ENCODE measurements at regions not wholly inside any gene's neighbourhood (a gene's known extent, or its start where the extent isn't known, plus 50 kb on each side); places are given as distances from the start of the nearest gene placed in this dataset.
"Not testable (repeated sequence)": the region's sequence is repeated elsewhere in the genome, so short reads cannot be mapped to it uniquely, and the experiment has no call there.

DNA sequence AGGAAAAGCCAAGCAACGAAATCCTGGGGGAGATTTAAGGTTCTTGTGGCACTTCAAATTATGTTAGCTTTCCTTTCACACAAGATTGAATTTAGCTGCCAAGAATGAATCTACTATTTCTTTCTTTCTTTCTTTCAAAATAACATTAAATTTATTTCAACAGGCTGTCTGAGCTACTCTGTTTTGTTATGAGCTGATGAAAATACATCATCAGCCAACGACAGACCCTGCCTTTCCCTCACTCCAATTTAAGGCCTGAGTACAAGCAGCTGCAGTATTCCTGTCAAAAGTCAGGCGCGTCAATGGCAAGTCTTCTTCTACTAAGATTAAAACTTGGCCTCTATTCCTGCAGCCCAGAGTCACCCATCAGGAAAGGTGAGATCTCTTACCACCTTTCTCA is 347.7 kb upstream of the FLRT2 start:
- no peak for TF ChIP-seq POLR2AphosphoS5 (IDR thresholded peaks at IDR 0.05; ENCODE audit: low read depth, low read length)
- TF ChIP-seq POLR2A (IDR thresholded peaks at IDR 0.05; ENCODE audit: low read depth, low read length), result no peak
- TF ChIP-seq TAF1 (IDR thresholded peaks at IDR 0.05; ENCODE audit: borderline replicate concordance, low read depth, low read length), result no peak
- FAIRE-seq (no peak), DNase-seq (ENCODE audit: insufficient read length) (no peak)

- TF ChIP-seq POLR2AphosphoS5 (IDR thresholded peaks at IDR 0.05; ENCODE audit: low read depth, low read length) (no peak), POLR2A (IDR thresholded peaks at IDR 0.05; ENCODE audit: low read depth, low read length) (no peak), TAF1 (IDR thresholded peaks at IDR 0.05; ENCODE audit: borderline replicate concordance, low read depth, low read length) (no peak)
- DNase-seq (ENCODE audit: insufficient read length) (no peak), FAIRE-seq (no peak)
Observed at GRCh38 chr14:85186082-85186481, 343.9 kb upstream of the FLRT2 start.

- FAIRE-seq (no peak), DNase-seq (ENCODE audit: insufficient read length) (no peak)
- TF ChIP-seq POLR2AphosphoS5 (IDR thresholded peaks at IDR 0.05; ENCODE audit: low read depth, low read length) (no peak), TAF1 (IDR thresholded peaks at IDR 0.05; ENCODE audit: borderline replicate concordance, low read depth, low read length) (no peak), POLR2A (IDR thresholded peaks at IDR 0.05; ENCODE audit: low read depth, low read length) (no peak)
Observed at GRCh38 chr14:85187521-85187920, 342.4 kb upstream of the FLRT2 start.

GRCh38 chr14:85188836-85189235 is 341.1 kb upstream of the FLRT2 start:
- no peak for FAIRE-seq
- TF ChIP-seq TAF1 (IDR thresholded peaks at IDR 0.05; ENCODE audit: borderline replicate concordance, low read depth, low read length) (no peak), POLR2AphosphoS5 (IDR thresholded peaks at IDR 0.05; ENCODE audit: low read depth, low read length) (no peak), POLR2A (IDR thresholded peaks at IDR 0.05; ENCODE audit: low read depth, low read length) (no peak)
- DNase-seq (ENCODE audit: insufficient read length), result no peak

DNA sequence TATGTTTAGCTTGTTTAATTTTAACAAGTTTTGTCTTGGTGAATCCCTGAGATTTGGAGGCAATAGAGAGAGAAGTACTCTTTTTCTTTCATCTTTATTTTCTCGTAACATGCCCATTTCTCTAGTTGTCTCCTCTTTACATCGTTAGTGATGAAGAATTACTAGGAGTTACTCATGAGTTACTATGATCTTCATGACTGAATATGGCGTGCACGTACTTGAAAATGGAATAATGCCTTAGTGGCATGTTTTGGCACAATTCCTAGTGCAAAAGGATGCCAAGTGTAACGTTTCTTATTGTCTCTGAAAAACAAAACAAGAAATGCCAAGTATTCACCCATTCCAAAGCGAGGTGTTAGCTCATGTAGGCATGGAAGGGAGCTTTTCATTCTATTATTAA is 340.7 kb upstream of the FLRT2 start:
- not testable (repeated sequence) for FAIRE-seq; DNase-seq (ENCODE audit: insufficient read length)

GRCh38 chr14:85190251-85190650 is 339.7 kb upstream of the FLRT2 start:
- TF ChIP-seq TAF1 (IDR thresholded peaks at IDR 0.05; ENCODE audit: borderline replicate concordance, low read depth, low read length) (no peak), POLR2A (IDR thresholded peaks at IDR 0.05; ENCODE audit: low read depth, low read length) (no peak), POLR2AphosphoS5 (IDR thresholded peaks at IDR 0.05; ENCODE audit: low read depth, low read length) (no peak)
- FAIRE-seq (no peak), DNase-seq (ENCODE audit: insufficient read length) (no peak)

DNA sequence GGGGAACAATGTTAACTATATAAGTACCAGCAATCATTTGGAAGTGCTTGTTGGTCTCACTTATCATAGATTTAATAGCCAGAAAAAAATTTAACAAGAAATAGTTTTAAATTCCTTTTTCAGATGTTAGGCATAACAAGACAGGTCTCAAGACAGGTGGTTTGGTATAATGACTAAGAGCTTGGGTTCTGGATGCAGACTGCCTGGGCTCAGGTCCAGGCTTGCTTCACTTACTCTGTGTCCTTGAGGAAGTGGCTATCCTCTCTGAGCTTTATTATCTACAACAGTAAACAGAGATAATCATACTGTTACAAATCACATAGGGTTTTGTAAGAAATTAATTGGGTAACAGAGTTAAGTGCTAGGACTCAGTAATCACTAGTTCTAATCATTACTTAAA is 338.0 kb upstream of the FLRT2 start:
- TF ChIP-seq POLR2A (IDR thresholded peaks at IDR 0.05; ENCODE audit: low read depth, low read length) (no peak), TAF1 (IDR thresholded peaks at IDR 0.05; ENCODE audit: borderline replicate concordance, low read depth, low read length) (no peak), POLR2AphosphoS5 (IDR thresholded peaks at IDR 0.05; ENCODE audit: low read depth, low read length) (no peak)
- DNase-seq (ENCODE audit: insufficient read length) (no peak), FAIRE-seq (no peak)

DNA sequence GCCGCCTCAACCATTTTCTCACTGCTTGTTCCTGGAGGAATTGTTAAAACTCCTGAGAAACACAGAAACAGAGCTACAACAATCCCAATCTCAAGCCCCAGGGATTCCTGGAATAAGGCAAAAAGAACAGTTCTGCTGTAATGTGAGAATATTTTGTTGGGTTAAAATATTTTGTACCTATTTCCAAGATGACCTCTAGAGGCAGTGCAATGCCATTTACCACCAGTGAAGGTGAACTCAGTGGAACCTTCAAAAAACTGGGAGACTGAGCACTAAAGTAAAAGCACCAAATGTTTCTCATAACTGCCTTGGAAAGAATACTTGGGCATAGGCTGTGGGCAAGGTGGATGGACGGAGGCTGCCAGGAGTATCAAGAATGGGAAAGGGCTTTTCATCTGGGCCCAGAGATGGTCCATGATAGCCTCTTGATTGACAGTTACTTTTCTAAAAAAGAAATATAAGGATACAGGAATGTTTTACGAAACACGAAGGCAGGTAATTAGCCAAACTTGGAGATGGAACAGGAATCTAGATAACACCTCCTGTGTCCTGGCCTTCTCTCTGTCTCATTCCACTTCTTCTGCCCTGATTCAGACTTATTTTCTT is 334.0 kb upstream of the FLRT2 start:
- DNase-seq (ENCODE audit: insufficient read length) (no peak), FAIRE-seq (no peak)
- no peak for TF ChIP-seq POLR2A (IDR thresholded peaks at IDR 0.05; ENCODE audit: low read depth, low read length)
- TF ChIP-seq POLR2AphosphoS5 (IDR thresholded peaks at IDR 0.05; ENCODE audit: low read depth, low read length), result no peak
- no peak for TF ChIP-seq TAF1 (IDR thresholded peaks at IDR 0.05; ENCODE audit: borderline replicate concordance, low read depth, low read length)

DNA sequence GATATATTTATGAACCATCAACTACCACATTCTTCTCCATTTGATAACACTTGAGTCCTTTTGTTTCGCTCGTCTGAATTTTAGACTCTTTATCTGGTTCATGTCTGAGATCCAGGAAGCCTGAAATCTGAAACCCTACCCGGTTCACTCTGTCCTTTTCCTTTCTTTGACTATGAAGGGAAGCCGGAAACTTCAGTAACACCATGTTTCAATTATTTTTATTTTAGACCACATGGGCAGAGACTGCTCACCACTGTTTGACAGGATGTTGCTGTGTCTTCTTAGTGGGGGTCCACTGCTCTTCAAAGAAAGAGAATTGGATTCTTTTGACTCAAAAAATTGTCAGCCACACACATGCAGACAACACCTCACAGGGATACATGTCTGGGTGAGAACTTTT is 331.9 kb upstream of the FLRT2 start:
- TF ChIP-seq TAF1 (IDR thresholded peaks at IDR 0.05; ENCODE audit: borderline replicate concordance, low read depth, low read length), result no peak
- TF ChIP-seq POLR2A (IDR thresholded peaks at IDR 0.05; ENCODE audit: low read depth, low read length), result no peak
- TF ChIP-seq POLR2AphosphoS5 (IDR thresholded peaks at IDR 0.05; ENCODE audit: low read depth, low read length), result no peak
- DNase-seq (ENCODE audit: insufficient read length) (no peak), FAIRE-seq (no peak)

DNA sequence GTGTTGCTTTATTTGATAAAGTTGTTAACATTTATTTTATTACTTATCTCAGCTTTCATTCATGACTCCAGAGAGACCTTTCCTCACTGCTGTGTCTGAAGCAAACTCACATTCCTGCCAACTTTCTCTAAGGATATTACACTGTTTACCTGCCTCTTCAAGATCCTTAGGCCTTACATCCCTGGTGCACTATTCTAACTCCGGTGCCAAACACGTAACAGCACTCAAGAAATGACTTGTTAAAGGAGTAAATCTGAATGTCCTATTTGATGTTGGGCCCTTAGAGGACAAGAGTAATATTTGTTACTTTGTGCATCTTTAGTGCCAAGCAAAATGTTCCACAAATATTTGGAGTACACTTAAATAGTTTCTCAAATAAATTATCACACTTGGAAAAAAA is 324.1 kb upstream of the FLRT2 start:
- DNase-seq (ENCODE audit: insufficient read length) (no peak), FAIRE-seq (no peak)
- TF ChIP-seq POLR2A (IDR thresholded peaks at IDR 0.05; ENCODE audit: low read depth, low read length), result no peak
- no peak for TF ChIP-seq TAF1 (IDR thresholded peaks at IDR 0.05; ENCODE audit: borderline replicate concordance, low read depth, low read length)
- TF ChIP-seq POLR2AphosphoS5 (IDR thresholded peaks at IDR 0.05; ENCODE audit: low read depth, low read length), result no peak

GRCh38 chr14:85214471-85214870 is 315.5 kb upstream of the FLRT2 start:
- DNase-seq (ENCODE audit: insufficient read length) (no peak), FAIRE-seq (no peak)
- TF ChIP-seq POLR2AphosphoS5 (IDR thresholded peaks at IDR 0.05; ENCODE audit: low read depth, low read length) (no peak), TAF1 (IDR thresholded peaks at IDR 0.05; ENCODE audit: borderline replicate concordance, low read depth, low read length) (no peak), POLR2A (IDR thresholded peaks at IDR 0.05; ENCODE audit: low read depth, low read length) (no peak)

DNA sequence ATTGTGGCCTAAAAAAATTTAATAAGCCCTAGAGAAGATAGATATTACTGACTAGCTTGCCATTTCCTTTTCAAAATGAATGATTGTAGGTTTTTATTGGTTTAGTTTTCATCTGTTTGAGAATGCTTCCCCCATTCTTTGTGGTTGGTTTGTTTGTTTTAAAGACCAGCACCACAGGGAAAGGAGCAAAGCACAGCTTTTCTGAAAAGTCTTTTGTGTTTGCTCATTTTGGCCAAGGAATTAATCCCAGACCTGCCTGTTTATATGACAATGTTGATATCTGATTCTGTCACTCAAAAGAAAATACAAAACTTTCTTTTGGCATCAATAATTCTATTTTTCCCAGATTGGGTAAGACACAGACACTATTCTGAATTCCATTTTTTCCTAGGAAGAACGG is 312.5 kb upstream of the FLRT2 start:
- TF ChIP-seq POLR2A (IDR thresholded peaks at IDR 0.05; ENCODE audit: low read depth, low read length) (no peak), TAF1 (IDR thresholded peaks at IDR 0.05; ENCODE audit: borderline replicate concordance, low read depth, low read length) (no peak), POLR2AphosphoS5 (IDR thresholded peaks at IDR 0.05; ENCODE audit: low read depth, low read length) (no peak)
- no peak for FAIRE-seq
- DNase-seq (ENCODE audit: insufficient read length), result no peak

GRCh38 chr14:85218982-85219381 is 311.0 kb upstream of the FLRT2 start:
- no peak for DNase-seq (ENCODE audit: insufficient read length)

More at GRCh38 chr14:85218982-85219381, 311.0 kb upstream of the FLRT2 start:
- FAIRE-seq, result no peak
- TF ChIP-seq TAF1 (IDR thresholded peaks at IDR 0.05; ENCODE audit: borderline replicate concordance, low read depth, low read length) (no peak), POLR2AphosphoS5 (IDR thresholded peaks at IDR 0.05; ENCODE audit: low read depth, low read length) (no peak), POLR2A (IDR thresholded peaks at IDR 0.05; ENCODE audit: low read depth, low read length) (no peak)
